A549 (cell line): ENCODE measurements at regions not wholly inside any gene's neighbourhood (a gene's known extent, or its start where the extent isn't known, plus 50 kb on each side); places are given as distances from the start of the nearest gene placed in this dataset.

Experiments
- ATAC-seq, 2 experiments: fragments of 200-7000 bp in 1 of 2; fragments of >200 bp in 1 of 2; cut with Nextera tagmentation in 1 of 2; cut with Tn5 transposase in 1 of 2; 3 replicates each; pipeline versions ENCODE4 v1.8.0 to v1.9.1; 2018 to 2020; ENCODE audit warnings: mild to moderate bottlenecking in 1 of 2, moderate library complexity in 1 of 2
- CTCF ChIA-PET: fragments of 300-600 bp; sonication (Branson Sonifier 250); formaldehyde crosslinking; extraction: SDS; loops from one replicate; lab custom pipeline; 2021; ENCODE audit warnings: antibody characterized with exemption, inconsistent platforms; lab: Yijun Ruan, JAX
- POLR2A ChIA-PET: fragments of 350-600 bp; formaldehyde crosslinking; extraction: SDS; loops from one replicate; lab custom pipeline; 2021; ENCODE audit warnings: antibody characterized with exemption, inconsistent platforms; lab: Yijun Ruan, JAX
- DNase-seq, 2 experiments: peaks; one replicate each; pipeline versions ENCODE4 v3.0.0 to v3.0.0-alpha.2; 2011 to 2016; ENCODE audit warnings: low read depth in 1 of 2, low spot score in 1 of 2
- FAIRE-seq: peaks from 2 replicates; lab custom pipeline; 2011; peaks lifted over from hg19 to GRCh38; lab: Jason Lieb, UNC
- H3K27ac ChIP-seq, 2 experiments: fragments of >200 bp; sonication (Bioruptor Twin); formaldehyde crosslinking; 3 replicates each; pipeline ENCODE4 v1.5.1; 2016 to 2017
- H3K4me1 ChIP-seq: fragments of >200 bp; sonication (Bioruptor Twin); formaldehyde crosslinking; 3 replicates; pipeline ENCODE4 v1.6.1; 2016
- H3K4me2 ChIP-seq: fragments of >200 bp; sonication (Bioruptor Twin); formaldehyde crosslinking; 3 replicates; pipeline ENCODE4 v1.6.1; 2016
- H3K4me3 ChIP-seq: fragments of >200 bp; sonication (Bioruptor Twin); formaldehyde crosslinking; 3 replicates; pipeline ENCODE4 v1.5.1; 2016
- H3K9me3 ChIP-seq: fragments of >200 bp; sonication (Bioruptor Twin); formaldehyde crosslinking; 3 replicates; pipeline ENCODE4 v1.6.1; 2016
- CBX2 ChIP-seq: fragments of 200-600 bp; sonication (generic); IDR thresholded peaks from 2 replicates; pipeline ENCODE4 v1.6.1; 2016; ENCODE audit warnings: low read depth, mild to moderate bottlenecking, borderline replicate concordance
- CEBPB ChIP-seq, 2 experiments: fragments of >200 bp in 1 of 2; sonication (Bioruptor Twin) in 1 of 2; formaldehyde crosslinking in 1 of 2; IDR thresholded peaks; 2 replicates each; pipeline ENCODE4 v1.6.1; 2012 to 2016
- CHD4 ChIP-seq: fragments of 200-600 bp; sonication (generic); IDR thresholded peaks from 2 replicates; pipeline ENCODE4 v1.6.1; 2016; ENCODE audit warnings: antibody characterized with exemption, mild to moderate bottlenecking, borderline replicate concordance
- EHMT2 ChIP-seq: fragments of 200-600 bp; sonication (generic); IDR thresholded peaks from 2 replicates; pipeline ENCODE4 v1.6.1; 2016; ENCODE audit warnings: antibody characterized with exemption, low read depth, mild to moderate bottlenecking, moderate library complexity
- ELK1 ChIP-seq: fragments of 150-350 bp; IDR thresholded peaks from 2 replicates; pipeline ENCODE4 v1.6.1; 2014; ENCODE audit warnings: low read depth, mild to moderate bottlenecking, low read length
- FOXS1 ChIP-seq: fragments of 250-450 bp; sonication (Bioruptor Pico); IDR thresholded peaks from 2 replicates; pipeline ENCODE4 v1.5.0; 2020; ENCODE audit warnings: mild to moderate bottlenecking, moderate library complexity
- GATA3 ChIP-seq: IDR thresholded peaks from 2 replicates; pipeline ENCODE4 v1.6.1; 2012; ENCODE audit warnings: borderline replicate concordance
- HDAC2 ChIP-seq: fragments of 200-600 bp; sonication (generic); IDR thresholded peaks from 2 replicates; pipeline ENCODE4 v1.6.1; 2016
- HMGXB4 ChIP-seq: fragments of 250-450 bp; sonication (Bioruptor Pico); IDR thresholded peaks from 2 replicates; pipeline ENCODE4 v1.5.0; 2021; ENCODE audit warnings: mild to moderate bottlenecking, moderate library complexity, borderline replicate concordance
- KDM5A ChIP-seq: fragments of 200-600 bp; sonication (generic); IDR thresholded peaks from 2 replicates; pipeline ENCODE4 v1.6.1; 2016; ENCODE audit warnings: antibody characterized with exemption, mild to moderate bottlenecking
- MAFK ChIP-seq: fragments of 450-650 bp; IDR thresholded peaks from 2 replicates; pipeline ENCODE4 v1.6.1; 2014; ENCODE audit not compliant: partially characterized antibody
- MAX ChIP-seq: IDR thresholded peaks from 2 replicates; pipeline ENCODE4 v1.6.1; 2012
- MAZ ChIP-seq: fragments of 150-350 bp; IDR thresholded peaks from 2 replicates; pipeline ENCODE4 v1.6.1; 2014; ENCODE audit warnings: antibody characterized with exemption, low read depth, low read length, borderline replicate concordance
- NPAS2 ChIP-seq: fragments of 250-450 bp; sonication (Bioruptor Pico); IDR thresholded peaks from 2 replicates; pipeline ENCODE4 v1.8.0; 2022; ENCODE audit warnings: mild to moderate bottlenecking, moderate library complexity, borderline replicate concordance
- RCOR1 ChIP-seq: fragments of 150-350 bp; IDR thresholded peaks from 2 replicates; pipeline ENCODE4 v1.6.1; 2014; ENCODE audit warnings: antibody characterized with exemption, low read length, low read depth
- TP53 ChIP-seq: fragments of 250-450 bp; sonication (Bioruptor Pico); IDR thresholded peaks from 2 replicates; pipeline ENCODE4 v1.5.0; 2021; ENCODE audit warnings: mild to moderate bottlenecking, moderate library complexity
- ZC3H11A ChIP-seq: fragments of 450-650 bp; IDR thresholded peaks from 2 replicates; pipeline ENCODE4 v1.6.1; 2014; ENCODE audit warnings: antibody characterized with exemption, mild to moderate bottlenecking
- ZFP36 ChIP-seq: fragments of 450-650 bp; IDR thresholded peaks from 2 replicates; pipeline ENCODE4 v1.6.1; 2014; ENCODE audit warnings: borderline replicate concordance; ENCODE audit not compliant: partially characterized antibody
- ZNF302 ChIP-seq: fragments of 250-450 bp; sonication (Bioruptor Pico); IDR thresholded peaks from 2 replicates; pipeline ENCODE4 v1.9.0; 2021; ENCODE audit warnings: inconsistent platforms, mild to moderate bottlenecking, moderate library complexity
- ZSCAN20 ChIP-seq: fragments of 250-450 bp; sonication (Bioruptor Pico); IDR thresholded peaks from 2 replicates; pipeline ENCODE4 v1.8.0; 2022; ENCODE audit warnings: mild to moderate bottlenecking, moderate library complexity
- WGBS: methylation state at CpG from one replicate; pipeline ENCODE4 v1.1.6; 2017; ENCODE audit errors: missing lambda C conversion rate; 5-methylcytosine and 5-hydroxymethylcytosine counted together
- TF ChIP-seq, protein P1 (sequence below): IDR thresholded peaks from 2 replicates; pipeline ENCODE4 v1.6.1; 2012

- DNase-seq, result no peak
- POLR2A ChIA-PET, result no interaction called here
- no peak overlapping the region for H3K4me2 ChIP-seq
- CTCF ChIA-PET, result no interaction called here
- no peak for ATAC-seq
- no peak for FAIRE-seq
- no peak overlapping the region for H3K4me3 ChIP-seq
- no peaks in the 10 kb centered on the region for H3K9me3 ChIP-seq
- WGBS, result 91% methylated on average over 1 of the region's 1 CpG
- H3K4me1 ChIP-seq, result no peaks in the 10 kb centered on the region
- no peak overlapping the region for H3K27ac ChIP-seq
- no peak for TF ChIP-seq CEBPB (IDR thresholded peaks at IDR 0.05)
Measured at GRCh38 chr4:66885501-66886165, 659.7 kb downstream of the CENPC start.

- no peak overlapping the region for H3K27ac ChIP-seq
- CTCF ChIA-PET, result no interaction called here
- no peak for TF ChIP-seq HDAC2
- TF ChIP-seq, protein P1, sequence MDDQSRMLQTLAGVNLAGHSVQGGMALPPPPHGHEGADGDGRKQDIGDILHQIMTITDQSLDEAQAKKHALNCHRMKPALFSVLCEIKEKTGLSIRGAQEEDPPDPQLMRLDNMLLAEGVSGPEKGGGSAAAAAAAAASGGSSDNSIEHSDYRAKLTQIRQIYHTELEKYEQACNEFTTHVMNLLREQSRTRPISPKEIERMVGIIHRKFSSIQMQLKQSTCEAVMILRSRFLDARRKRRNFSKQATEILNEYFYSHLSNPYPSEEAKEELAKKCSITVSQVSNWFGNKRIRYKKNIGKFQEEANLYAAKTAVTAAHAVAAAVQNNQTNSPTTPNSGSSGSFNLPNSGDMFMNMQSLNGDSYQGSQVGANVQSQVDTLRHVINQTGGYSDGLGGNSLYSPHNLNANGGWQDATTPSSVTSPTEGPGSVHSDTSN, result no peak
- no peak for TF ChIP-seq FOXS1 (CRISPR knock-in tag)
- TF ChIP-seq KDM5A, result no peak
- no peak for TF ChIP-seq RCOR1
- TF ChIP-seq EHMT2, result no peak
- no peak for TF ChIP-seq ZC3H11A
- TF ChIP-seq ELK1, result no peak
- TF ChIP-seq HMGXB4 (CRISPR knock-in tag), result no peak
- no peak for TF ChIP-seq TP53 (CRISPR knock-in tag)
- no peaks in the 10 kb centered on the region for H3K9me3 ChIP-seq
- ATAC-seq, result no peak
- no peaks in the 10 kb centered on the region for H3K4me1 ChIP-seq
- no peak overlapping the region for H3K4me3 ChIP-seq
- FAIRE-seq, result no peak
- no peak for DNase-seq
- WGBS, result 96% methylated on average over 2 of the region's 2 CpGs
- H3K4me2 ChIP-seq, result no peak overlapping the region
- POLR2A ChIA-PET, result no interaction called here
Measured at GRCh38 chr4:66876946-66877345, 668.4 kb downstream of the CENPC start.

GRCh38 chr4:66872661-66873060, 672.6 kb downstream of the CENPC start:
- no peak for ATAC-seq
- CTCF ChIA-PET, result no interaction called here
- 87% methylated on average over 1 of the region's 1 CpG for WGBS
- Histone ChIP-seq H3K27ac (no peak overlapping the region), H3K4me2 (no peak overlapping the region), H3K4me1 (no peaks in the 10 kb centered on the region), H3K9me3 (no peaks in the 10 kb centered on the region), H3K4me3 (no peak overlapping the region)
- POLR2A ChIA-PET, result no interaction called here
- no peak for DNase-seq
- TF ChIP-seq ZSCAN20 (CRISPR knock-in tag) (no peak), MAZ (no peak), CHD4 (no peak), ZC3H11A (no peak), GATA3 (no peak), MAFK (no peak), CBX2 (no peak), ZFP36 (no peak), MAX (no peak), NPAS2 (CRISPR knock-in tag) (no peak), KDM5A (no peak), ZNF302 (no peak)
- FAIRE-seq, result no peak
